IPS-NIHi11 (cell line): ENCODE measurements at regions not wholly inside any gene's neighbourhood (a gene's known extent, or its start where the extent isn't known, plus 50 kb on each side); places are given as distances from the start of the nearest gene placed in this dataset.
"Not testable (repeated sequence)": the region's sequence is repeated elsewhere in the genome, so short reads cannot be mapped to it uniquely, and the experiment has no call there.

ENCODE experiments used
- DNase-seq: peaks from one replicate; pipeline ENCODE4 v3.0.0; 2012; ENCODE audit warnings: mixed read lengths, low spot score

GRCh38 chr6:86255973-86256372 lies 613.3 kb upstream of the SYNCRIP start:
- DNase-seq, result no peak

GRCh38 chr6:86251106-86251505 lies 608.4 kb upstream of the SYNCRIP start:
- DNase-seq, result no peak

- no peak for DNase-seq
These were observed 575.2 kb upstream of the SYNCRIP start for GRCh38 chr6:86217906-86218305.

DNA sequence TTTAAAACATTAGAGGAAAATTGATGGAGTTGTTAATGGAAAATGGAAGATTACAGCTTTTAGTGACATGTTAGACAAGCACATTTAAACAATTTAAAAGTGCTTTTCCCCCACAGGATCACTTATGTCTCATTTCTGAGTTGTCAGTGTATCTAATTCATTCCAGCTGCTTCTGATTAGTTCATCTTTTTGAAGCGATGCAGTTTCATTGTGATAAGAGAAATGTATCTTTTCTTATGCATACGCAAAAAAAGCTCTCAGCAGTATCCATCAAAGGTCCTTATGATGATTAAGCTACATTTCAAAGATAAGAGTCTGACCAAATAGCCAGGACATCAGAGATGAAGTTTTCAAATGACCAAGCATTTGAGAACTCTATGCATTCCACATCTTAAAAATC lies 572.6 kb upstream of the SYNCRIP start:
- no peak for DNase-seq

GRCh38 chr6:86205980-86206379 lies 563.3 kb upstream of the SYNCRIP start:
- DNase-seq, result no peak

DNA sequence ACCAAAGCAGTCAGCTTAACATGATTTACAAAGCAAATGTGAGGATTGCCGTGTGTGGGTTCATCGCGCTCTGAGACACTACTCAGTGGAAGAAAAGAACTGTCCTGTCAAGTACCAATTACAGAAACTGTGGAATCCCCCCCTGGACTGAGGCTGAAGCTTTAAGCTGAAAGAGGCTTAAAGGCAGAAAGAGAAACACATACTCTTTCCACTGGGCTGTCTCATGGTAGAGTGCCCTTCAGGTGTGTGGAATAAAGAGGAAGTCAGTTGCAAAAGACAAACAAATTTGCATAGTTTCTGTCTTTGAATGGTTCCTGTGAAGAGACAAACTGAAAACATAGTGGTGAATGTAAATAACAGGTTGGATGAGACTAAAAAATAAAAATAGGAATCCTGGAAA lies 560.4 kb upstream of the SYNCRIP start:
- no peak for DNase-seq

GRCh38 chr6:86193821-86194220 lies 551.1 kb upstream of the SYNCRIP start:
- no peak for DNase-seq

DNA sequence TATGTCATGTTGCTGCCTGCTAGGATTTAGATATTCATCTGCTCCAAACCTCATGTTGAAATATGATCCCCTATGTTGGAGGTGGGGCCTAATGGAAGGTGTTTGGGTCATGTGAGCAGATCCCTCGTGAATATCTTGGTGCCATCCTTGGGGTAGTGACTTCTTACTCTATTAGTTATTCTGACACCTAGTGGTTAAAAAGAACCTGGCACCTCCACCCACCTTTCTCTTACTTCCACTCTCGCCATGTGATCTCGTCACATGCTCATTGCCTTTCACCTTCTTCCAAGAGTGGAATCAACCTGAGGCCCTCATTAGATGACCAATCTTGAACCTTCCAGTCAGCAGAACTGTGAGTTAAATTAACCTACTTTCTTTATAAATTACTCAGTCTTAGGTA lies 549.4 kb upstream of the SYNCRIP start:
- peak; percentile 25 for DNase-seq

DNA sequence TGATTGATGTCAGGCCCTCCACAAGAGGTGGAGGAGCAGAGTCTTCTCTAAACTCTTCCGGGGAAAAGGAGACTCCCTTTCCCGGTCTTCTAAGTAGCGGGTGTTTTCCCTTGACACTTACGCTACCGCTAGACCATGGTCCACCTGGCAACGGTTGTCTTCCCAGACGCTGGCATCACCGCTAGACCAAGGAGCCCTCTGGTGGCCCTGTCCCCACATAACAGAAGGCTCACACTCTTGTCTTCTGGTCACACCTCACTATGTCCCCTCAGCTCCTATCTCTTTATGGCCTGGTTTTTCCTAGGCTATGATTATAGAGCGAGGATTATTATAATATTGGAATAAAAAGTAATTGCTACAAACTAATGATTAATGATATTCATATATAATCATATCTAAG lies 532.5 kb upstream of the SYNCRIP start:
- DNase-seq, result not testable (repeated sequence)

- no peak for DNase-seq
These were observed 512.2 kb upstream of the SYNCRIP start for GRCh38 chr6:86154852-86155251.

DNA sequence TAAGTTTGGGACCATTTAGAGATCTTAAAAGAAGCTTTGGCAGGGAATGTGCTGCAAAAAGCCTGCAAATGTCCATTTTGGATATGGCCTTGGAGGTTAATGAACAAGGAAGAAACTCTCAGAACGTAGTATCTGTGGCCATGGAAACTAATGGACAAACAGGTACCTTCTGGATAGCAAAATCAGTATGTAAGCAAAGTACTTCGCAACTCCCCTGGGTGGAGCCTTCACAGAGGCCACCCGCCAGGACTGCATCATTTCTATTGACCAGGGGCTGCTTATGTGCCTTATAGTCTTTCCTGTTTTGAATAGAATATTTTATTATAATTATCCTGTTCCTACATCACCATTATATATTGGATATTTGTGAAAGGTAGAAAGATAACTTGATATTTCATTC lies 510.8 kb upstream of the SYNCRIP start:
- no peak for DNase-seq

GRCh38 chr6:86152546-86152945 lies 509.9 kb upstream of the SYNCRIP start:
- DNase-seq, result no peak

- no peak for DNase-seq
These were observed 505.9 kb upstream of the SYNCRIP start for GRCh38 chr6:86148586-86148985.

GRCh38 chr6:86147859-86148258 lies 505.2 kb upstream of the SYNCRIP start:
- DNase-seq, result no peak

DNA sequence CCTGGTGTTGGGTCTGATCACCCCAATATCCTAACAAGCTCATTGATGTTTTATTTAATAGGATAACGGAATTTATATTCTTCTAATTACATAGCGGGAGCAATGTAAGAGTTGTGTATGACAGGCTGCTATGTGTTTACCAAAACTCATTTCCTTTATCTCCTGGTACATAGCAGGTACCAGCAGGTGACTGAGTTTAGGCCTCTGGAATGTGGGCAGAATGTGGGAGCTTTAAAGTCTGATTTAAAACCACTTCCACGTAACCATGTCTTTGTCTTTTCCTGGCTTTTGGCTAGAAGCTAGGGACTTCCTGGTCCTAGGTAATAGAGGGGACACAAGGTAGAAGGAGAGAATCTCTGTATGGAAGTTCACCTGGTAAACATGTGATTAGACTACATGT lies 504.6 kb upstream of the SYNCRIP start:
- DNase-seq, result no peak

- not testable (repeated sequence) for DNase-seq
These were observed 504.1 kb upstream of the SYNCRIP start for GRCh38 chr6:86146751-86147150.

DNA sequence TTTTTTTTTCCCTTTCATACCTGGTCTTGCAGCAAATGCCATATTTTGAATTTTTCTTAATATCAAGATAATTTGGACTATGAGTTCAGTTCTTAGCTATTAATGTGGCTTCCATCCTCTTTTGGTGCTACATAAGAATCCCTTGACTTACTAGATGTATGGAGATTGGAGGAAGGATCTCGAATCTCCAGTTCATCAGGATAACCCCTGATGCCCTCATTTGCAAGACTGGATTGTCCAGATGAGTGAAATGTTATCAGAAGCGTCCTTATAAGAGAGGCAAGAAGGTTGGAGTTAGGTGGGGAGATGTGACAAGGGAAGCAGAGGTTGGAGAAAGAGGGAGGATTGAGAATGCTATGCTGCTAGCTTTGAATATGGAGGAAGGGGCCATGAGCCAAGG lies 499.6 kb upstream of the SYNCRIP start:
- DNase-seq, result no peak

DNA sequence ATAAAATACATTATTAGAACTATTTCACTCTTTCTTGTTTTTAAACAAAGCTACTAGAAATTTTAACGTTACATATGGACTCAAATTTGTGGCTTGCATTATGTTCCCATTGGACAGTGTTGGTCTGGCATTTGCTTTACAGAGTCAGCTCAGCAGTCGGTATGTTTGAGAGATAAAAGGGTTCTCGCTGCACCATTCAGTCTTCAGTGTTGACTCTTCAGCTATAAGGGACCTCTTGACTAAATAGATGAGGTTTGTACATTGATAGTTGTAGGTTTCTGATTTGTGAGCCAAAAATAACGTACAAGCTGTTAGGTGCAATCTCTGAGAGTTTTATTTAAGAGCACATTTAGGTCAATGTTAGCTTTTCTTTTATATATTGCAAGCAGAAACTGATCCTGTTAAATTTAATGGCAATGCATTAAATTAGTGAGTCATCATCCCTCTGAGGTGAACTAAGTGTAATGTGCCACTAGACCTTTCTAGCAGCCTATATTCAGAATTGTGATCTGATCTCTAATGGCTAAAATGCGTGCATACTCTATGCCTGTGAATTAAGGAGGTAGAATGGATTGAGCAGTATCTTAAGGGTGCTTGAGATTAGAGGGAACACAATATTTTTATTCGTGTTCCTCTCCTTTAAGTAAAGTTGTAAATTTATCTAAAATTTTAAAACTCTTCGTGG lies 485.6 kb upstream of the SYNCRIP start:
- DNase-seq, result no peak

GRCh38 chr6:86122086-86122485 lies 479.4 kb upstream of the SYNCRIP start:
- DNase-seq, result no peak

DNA sequence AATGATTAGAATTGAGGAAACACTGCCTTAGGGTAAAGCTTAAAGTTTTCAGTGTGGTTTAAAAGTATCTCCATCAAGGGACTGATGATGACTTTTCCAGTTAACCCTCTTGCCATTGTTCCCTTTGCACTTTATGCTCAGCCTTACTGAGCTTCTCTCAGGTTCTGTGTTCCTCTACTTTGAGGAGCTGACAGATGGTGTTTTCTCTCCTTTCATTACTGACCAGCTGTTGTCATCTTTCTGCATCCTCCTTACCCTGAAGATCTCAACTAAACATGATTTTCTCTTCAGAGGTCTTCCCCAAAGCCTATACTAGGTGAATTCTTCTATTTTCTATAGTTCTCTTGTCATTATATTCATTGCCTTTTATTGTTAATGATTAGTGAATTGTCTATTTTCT lies 475.6 kb upstream of the SYNCRIP start:
- no peak for DNase-seq

DNA sequence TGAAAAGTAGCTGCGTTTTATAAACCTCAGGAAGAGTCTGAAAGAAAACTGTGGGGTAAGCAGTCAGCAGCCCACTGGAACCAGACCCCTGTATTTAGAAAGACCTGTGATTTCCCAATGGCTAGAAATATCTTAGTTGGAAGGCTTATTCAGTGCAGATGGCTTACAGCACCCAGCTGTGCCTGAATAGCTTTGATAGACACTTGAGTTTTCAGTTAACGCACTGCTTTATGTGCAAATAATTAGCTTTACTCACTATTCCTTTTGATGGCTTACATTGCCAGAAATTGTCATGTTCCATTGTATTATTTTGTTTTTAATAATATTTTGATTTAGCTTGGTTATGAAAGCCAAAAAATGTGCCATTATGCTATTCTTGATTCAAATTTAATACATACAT lies 465.3 kb upstream of the SYNCRIP start:
- DNase-seq, result no peak

GRCh38 chr6:86087954-86088353 lies 445.3 kb upstream of the SYNCRIP start:
- DNase-seq, result no peak

DNA sequence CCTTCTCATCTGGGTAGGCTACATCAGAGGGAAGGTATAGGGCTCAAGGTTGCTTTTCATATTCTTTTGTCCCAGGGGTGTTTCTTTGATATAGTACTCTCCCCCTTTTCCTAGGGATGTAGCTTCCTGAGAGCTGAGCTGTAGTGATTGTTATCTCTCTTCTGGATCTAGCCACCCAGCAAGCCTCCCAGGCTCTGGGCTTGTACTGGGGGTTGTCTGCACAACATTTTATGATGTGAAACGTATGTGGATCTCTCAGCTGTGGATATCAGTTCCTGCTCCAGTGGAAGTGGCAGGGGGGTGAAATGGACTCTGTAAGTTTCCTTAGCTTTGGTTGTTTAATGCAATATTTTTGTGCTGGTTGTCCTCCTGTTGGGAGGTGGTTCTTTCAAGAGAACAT lies 437.3 kb upstream of the SYNCRIP start:
- DNase-seq, result no peak

- no peak for DNase-seq
These were observed 427.5 kb upstream of the SYNCRIP start for GRCh38 chr6:86070151-86070550.

DNA sequence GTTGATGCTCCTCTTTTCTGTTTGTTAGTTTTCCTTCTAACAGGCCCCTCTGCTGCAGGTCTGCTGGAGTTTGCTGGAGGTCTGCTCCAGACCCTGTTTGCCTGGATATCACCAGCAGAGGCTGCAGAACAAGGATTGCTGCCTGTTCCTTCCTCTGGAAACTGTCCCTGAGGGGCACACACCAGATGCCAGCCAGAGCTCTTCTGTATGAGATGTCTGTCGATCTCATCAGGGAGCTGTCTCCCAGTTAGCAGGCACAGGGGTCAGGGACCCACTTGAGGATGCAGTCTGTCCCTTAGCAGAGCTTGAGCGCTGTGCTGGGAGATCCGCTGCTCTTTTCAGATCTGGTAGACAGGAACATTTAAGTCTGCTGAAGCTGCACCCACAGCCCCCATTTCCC lies 422.3 kb upstream of the SYNCRIP start:
- not testable (repeated sequence) for DNase-seq
